ENCODE measurements at regions not wholly inside any gene's neighbourhood (a gene's known extent, or its start where the extent isn't known, plus 50 kb on each side); places are given as distances from the start of the nearest gene placed in this dataset.

DNA sequence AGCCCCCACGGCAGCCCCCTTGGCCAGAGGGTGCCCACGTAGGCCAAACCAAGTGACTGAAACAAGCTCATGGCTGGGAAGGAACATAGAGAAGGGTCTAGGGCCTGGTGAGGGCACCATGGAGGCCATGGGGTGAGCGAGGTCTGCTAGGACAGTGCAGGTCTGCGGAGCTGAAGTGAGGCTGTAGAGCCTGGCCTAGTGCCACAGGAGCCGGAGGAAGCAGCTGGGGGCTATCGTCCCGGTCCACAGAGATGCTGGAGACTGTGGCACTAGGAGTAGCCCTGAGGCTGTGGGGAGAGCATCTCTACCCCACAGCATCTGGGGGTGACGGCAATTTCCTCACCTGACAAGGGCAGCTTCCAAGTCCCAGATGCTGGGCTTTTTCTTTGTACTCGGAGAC lies 150.3 kb downstream of the ZNF22 start:
- TF ChIP-seq, protein P1, sequence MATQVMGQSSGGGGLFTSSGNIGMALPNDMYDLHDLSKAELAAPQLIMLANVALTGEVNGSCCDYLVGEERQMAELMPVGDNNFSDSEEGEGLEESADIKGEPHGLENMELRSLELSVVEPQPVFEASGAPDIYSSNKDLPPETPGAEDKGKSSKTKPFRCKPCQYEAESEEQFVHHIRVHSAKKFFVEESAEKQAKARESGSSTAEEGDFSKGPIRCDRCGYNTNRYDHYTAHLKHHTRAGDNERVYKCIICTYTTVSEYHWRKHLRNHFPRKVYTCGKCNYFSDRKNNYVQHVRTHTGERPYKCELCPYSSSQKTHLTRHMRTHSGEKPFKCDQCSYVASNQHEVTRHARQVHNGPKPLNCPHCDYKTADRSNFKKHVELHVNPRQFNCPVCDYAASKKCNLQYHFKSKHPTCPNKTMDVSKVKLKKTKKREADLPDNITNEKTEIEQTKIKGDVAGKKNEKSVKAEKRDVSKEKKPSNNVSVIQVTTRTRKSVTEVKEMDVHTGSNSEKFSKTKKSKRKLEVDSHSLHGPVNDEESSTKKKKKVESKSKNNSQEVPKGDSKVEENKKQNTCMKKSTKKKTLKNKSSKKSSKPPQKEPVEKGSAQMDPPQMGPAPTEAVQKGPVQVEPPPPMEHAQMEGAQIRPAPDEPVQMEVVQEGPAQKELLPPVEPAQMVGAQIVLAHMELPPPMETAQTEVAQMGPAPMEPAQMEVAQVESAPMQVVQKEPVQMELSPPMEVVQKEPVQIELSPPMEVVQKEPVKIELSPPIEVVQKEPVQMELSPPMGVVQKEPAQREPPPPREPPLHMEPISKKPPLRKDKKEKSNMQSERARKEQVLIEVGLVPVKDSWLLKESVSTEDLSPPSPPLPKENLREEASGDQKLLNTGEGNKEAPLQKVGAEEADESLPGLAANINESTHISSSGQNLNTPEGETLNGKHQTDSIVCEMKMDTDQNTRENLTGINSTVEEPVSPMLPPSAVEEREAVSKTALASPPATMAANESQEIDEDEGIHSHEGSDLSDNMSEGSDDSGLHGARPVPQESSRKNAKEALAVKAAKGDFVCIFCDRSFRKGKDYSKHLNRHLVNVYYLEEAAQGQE (IDR thresholded peaks at IDR 0.05; ENCODE audit: insufficient read depth in 1 of 2, low read depth in 2 of 2, low read length in 2 of 2) = no peak
- TF ChIP-seq POLR2AphosphoS5 (IDR thresholded peaks at IDR 0.05; ENCODE audit: low read depth, low read length) = no peak
